Erythroblast (primary cell): ENCODE measurements at regions not wholly inside any gene's neighbourhood (a gene's known extent, or its start where the extent isn't known, plus 50 kb on each side); places are given as distances from the start of the nearest gene placed in this dataset.

Experiments
- GATA1 ChIP-seq: IDR thresholded peaks from 2 replicates; pipeline ENCODE4 v1.6.1; 2011; ENCODE audit warnings: low read depth, mild to moderate bottlenecking, control low read depth, low read length, moderate library complexity
- POLR2A ChIP-seq: IDR thresholded peaks from 2 replicates; pipeline ENCODE4 v1.6.1; 2011; ENCODE audit warnings: mild to moderate bottlenecking, low read length

DNA sequence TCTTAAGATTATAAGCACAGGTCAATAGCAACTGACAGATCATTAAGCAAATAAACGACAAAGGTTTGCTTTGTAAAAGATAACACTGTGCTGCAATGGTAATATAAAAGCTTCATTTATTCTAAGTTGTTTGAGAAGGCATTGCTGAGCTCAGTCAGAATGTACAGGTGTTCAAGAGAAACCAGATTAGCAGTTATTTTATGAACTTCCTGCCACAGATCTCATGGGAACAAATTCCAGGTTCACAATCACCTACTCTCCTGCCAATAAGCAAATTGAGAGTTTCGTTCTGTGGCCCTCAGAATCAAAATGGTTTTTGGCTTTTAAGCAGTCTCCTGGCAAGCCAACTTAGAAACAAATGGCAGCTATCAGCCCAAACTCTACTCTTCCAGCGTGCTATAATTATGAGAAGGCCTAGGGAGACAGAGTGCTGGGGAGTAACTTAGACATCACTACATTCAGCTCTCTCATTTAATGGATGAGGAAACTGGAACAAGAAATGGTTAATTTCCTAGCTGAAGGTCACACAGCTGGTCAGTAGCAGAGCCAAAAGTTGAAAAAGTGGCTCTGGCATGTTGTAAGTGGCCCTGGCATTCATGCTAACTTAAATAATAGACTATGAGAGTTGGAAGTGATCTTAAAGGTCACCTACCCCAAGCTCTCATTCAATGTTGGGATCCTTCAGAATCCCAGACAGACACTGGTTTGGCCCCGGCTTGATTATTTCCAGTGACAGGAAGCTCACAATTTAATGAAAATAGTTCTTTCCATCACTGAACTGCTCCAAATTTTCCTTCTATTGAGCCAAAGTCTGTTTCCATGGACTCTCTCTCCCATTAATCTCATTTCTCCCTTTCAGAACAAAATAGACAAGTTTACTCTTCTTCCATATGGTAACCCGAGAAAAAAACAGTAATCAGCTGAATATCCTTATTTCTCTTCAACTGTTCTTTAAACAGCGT lies 82.6 kb upstream of the EDEM3 start:
- TF ChIP-seq POLR2A (no peak), GATA1 (no peak)
